GM12878 (cell line): ENCODE measurements at regions not wholly inside any gene's neighbourhood (a gene's known extent, or its start where the extent isn't known, plus 50 kb on each side); places are given as distances from the start of the nearest gene placed in this dataset.

Source experiments
- ATF7 ChIP-seq: fragments of 450-650 bp; IDR thresholded peaks from 2 replicates; pipeline ENCODE4 v1.6.1; 2016; ENCODE audit warnings: low read depth, mild to moderate bottlenecking
- CBFB ChIP-seq: IDR thresholded peaks from 2 replicates; pipeline ENCODE4 v1.6.1; 2016; ENCODE audit warnings: antibody characterized with exemption, low read depth
- FOXK2 ChIP-seq: fragments of 450-650 bp; IDR thresholded peaks from 2 replicates; pipeline ENCODE4 v1.6.1; 2017; ENCODE audit warnings: mild to moderate bottlenecking, moderate library complexity
- ZBTB11 ChIP-seq: fragments of 450-650 bp; formaldehyde crosslinking; IDR thresholded peaks from 2 replicates; pipeline ENCODE4 v1.5.0; 2022; ENCODE audit warnings: mild to moderate bottlenecking, missing genetic modification characterization
- TF ChIP-seq, protein P1 (sequence below): fragments of 450-650 bp; formaldehyde crosslinking; IDR thresholded peaks from 2 replicates; pipeline ENCODE4 v1.4.0; 2022; ENCODE audit warnings: mild to moderate bottlenecking, moderate library complexity
- TF ChIP-seq, protein P2 (sequence below): fragments of 450-650 bp; IDR thresholded peaks from 2 replicates; pipeline ENCODE4 v1.6.1; 2014; ENCODE audit warnings: mild to moderate bottlenecking

DNA sequence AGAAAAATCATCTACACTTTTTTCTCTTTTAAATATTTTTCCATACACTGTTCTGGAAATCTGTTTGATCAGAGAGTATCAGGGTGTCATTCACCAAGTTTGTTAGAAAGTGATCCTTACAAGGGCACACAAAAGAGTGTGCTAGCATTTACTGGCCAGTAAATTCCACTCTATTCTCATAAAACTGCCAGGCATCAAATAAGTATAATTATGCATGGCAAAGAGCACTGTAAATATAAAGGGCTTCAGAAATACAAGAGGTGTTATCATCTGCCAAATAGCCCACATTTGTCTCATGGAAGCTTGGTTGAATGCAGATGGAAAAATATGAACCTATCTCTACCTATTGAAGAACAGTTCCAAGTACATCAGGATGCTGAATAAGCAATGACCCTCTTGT, 847.3 kb upstream of the ACVR2A start (continued):
- TF ChIP-seq, protein P1, sequence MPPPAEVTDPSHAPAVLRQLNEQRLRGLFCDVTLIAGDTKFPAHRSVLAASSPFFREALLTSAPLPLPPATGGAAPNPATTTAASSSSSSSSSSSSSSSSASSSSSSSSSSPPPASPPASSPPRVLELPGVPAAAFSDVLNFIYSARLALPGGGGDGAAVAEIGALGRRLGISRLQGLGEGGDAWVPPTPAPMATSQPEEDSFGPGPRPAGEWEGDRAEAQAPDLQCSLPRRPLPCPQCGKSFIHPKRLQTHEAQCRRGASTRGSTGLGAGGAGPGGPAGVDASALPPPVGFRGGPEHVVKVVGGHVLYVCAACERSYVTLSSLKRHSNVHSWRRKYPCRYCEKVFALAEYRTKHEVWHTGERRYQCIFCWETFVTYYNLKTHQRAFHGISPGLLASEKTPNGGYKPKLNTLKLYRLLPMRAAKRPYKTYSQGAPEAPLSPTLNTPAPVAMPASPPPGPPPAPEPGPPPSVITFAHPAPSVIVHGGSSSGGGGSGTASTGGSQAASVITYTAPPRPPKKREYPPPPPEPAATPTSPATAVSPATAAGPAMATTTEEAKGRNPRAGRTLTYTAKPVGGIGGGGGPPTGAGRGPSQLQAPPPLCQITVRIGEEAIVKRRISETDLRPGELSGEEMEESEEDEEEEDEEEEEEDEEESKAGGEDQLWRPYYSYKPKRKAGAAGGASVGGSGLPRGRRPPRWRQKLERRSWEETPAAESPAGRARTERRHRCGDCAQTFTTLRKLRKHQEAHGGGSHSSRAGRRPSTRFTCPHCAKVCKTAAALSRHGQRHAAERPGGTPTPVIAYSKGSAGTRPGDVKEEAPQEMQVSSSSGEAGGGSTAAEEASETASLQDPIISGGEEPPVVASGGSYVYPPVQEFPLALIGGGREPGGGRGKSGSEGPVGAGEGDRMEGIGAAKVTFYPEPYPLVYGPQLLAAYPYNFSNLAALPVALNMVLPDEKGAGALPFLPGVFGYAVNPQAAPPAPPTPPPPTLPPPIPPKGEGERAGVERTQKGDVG (CRISPR knock-in tag) = no peak
- TF ChIP-seq ATF7 (no peak), CBFB (no peak), ZBTB11 (no peak), FOXK2 (no peak)
- TF ChIP-seq, protein P2, sequence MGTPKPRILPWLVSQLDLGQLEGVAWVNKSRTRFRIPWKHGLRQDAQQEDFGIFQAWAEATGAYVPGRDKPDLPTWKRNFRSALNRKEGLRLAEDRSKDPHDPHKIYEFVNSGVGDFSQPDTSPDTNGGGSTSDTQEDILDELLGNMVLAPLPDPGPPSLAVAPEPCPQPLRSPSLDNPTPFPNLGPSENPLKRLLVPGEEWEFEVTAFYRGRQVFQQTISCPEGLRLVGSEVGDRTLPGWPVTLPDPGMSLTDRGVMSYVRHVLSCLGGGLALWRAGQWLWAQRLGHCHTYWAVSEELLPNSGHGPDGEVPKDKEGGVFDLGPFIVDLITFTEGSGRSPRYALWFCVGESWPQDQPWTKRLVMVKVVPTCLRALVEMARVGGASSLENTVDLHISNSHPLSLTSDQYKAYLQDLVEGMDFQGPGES = no peak
- TF ChIP-seq, all 136 proteins: peak for 0
